ACC112 (cell line): ENCODE measurements at regions not wholly inside any gene's neighbourhood (a gene's known extent, or its start where the extent isn't known, plus 50 kb on each side); places are given as distances from the start of the nearest gene placed in this dataset.
"Not testable (repeated sequence)": the region's sequence is repeated elsewhere in the genome, so short reads cannot be mapped to it uniquely, and the experiment has no call there.

Experiments
- H2AFZ ChIP-seq: fragments of 200-600 bp; sonication (generic); one replicate; pipeline ENCODE4 v1.6.0; 2017; ENCODE audit warnings: antibody characterized with exemption, low read length; ENCODE audit not compliant: unreplicated experiment
- H3K27ac ChIP-seq: fragments of 200-600 bp; sonication (generic); 2 replicates; pipeline ENCODE4 v1.5.1; 2014; ENCODE audit warnings: low read depth, mild to moderate bottlenecking, antibody characterized with exemption, low read length, moderate library complexity
- H3K27me3 ChIP-seq: fragments of 200-600 bp; sonication (generic); 2 replicates; pipeline ENCODE4 v1.6.1; 2014; ENCODE audit warnings: mild to moderate bottlenecking, antibody characterized with exemption, low read length, moderate library complexity, mixed read lengths; ENCODE audit not compliant: insufficient read depth
- H3K36me3 ChIP-seq: fragments of 200-600 bp; sonication (generic); 2 replicates; pipeline ENCODE4 v1.6.1; 2016; ENCODE audit warnings: mild to moderate bottlenecking, antibody characterized with exemption, low read length, moderate library complexity, mixed read lengths; ENCODE audit not compliant: insufficient read depth
- H3K4me1 ChIP-seq: fragments of 200-600 bp; sonication (generic); one replicate; pipeline ENCODE4 v1.6.1; 2016; ENCODE audit warnings: low read length, mixed read lengths; ENCODE audit not compliant: insufficient read depth, unreplicated experiment, control insufficient read depth
- H3K4me3 ChIP-seq: fragments of 200-600 bp; sonication (generic); 2 replicates; pipeline ENCODE4 v1.5.1; 2014; ENCODE audit warnings: mild to moderate bottlenecking, low read depth, low read length
- H3K79me2 ChIP-seq: fragments of 200-600 bp; sonication (generic); one replicate; pipeline ENCODE4 v1.6.0; 2016; ENCODE audit warnings: low read length; ENCODE audit not compliant: control insufficient read depth, unreplicated experiment, insufficient read depth

GRCh38 chr17:70945386-70945785 lies 776.1 kb downstream of the KCNJ2 start:
- Histone ChIP-seq H3K27ac (no peak overlapping the region), H3K36me3 (no peaks in the 10 kb centered on the region), H2AFZ (no peak overlapping the region), H3K27me3 (no peaks in the 10 kb centered on the region), H3K4me1 (no peaks in the 10 kb centered on the region), H3K79me2 (no peaks in the 10 kb centered on the region), H3K4me3 (no peak overlapping the region)

- H3K27me3 ChIP-seq, result no peaks in the 10 kb centered on the region
- no peaks in the 10 kb centered on the region for H3K36me3 ChIP-seq
- no peak overlapping the region for H3K27ac ChIP-seq
- no peaks in the 10 kb centered on the region for H3K79me2 ChIP-seq
- no peak overlapping the region for H3K4me3 ChIP-seq
- no peaks in the 10 kb centered on the region for H3K4me1 ChIP-seq
- no peak overlapping the region for H2AFZ ChIP-seq
Observed at GRCh38 chr17:70947215-70947614, 777.9 kb downstream of the KCNJ2 start.

GRCh38 chr17:70947636-70948565 lies 778.6 kb downstream of the KCNJ2 start:
- no peak overlapping the region for H3K4me3 ChIP-seq
- H2AFZ ChIP-seq, result no peak overlapping the region
- no peak overlapping the region for H3K27ac ChIP-seq
- H3K36me3 ChIP-seq, result no peaks in the 10 kb centered on the region
- no peaks in the 10 kb centered on the region for H3K79me2 ChIP-seq
- no peaks in the 10 kb centered on the region for H3K27me3 ChIP-seq
- no peaks in the 10 kb centered on the region for H3K4me1 ChIP-seq

- H2AFZ ChIP-seq, H3K27ac ChIP-seq, H3K4me3 ChIP-seq, H3K4me1 ChIP-seq, H3K36me3 ChIP-seq, H3K79me2 ChIP-seq, H3K27me3 ChIP-seq: not testable (repeated sequence)
Observed at GRCh38 chr17:70953140-70953539, 783.8 kb downstream of the KCNJ2 start.

- H3K4me3 ChIP-seq, result no peak overlapping the region
- no peaks in the 10 kb centered on the region for H3K36me3 ChIP-seq
- H3K27me3 ChIP-seq, result no peaks in the 10 kb centered on the region
- H3K79me2 ChIP-seq, result no peaks in the 10 kb centered on the region
- no peaks in the 10 kb centered on the region for H3K4me1 ChIP-seq
- no peak overlapping the region for H3K27ac ChIP-seq
- H2AFZ ChIP-seq, result no peak overlapping the region
Observed at GRCh38 chr17:70955441-70955840, 786.1 kb downstream of the KCNJ2 start.

GRCh38 chr17:70956726-70957125 lies 787.4 kb downstream of the KCNJ2 start:
- Histone ChIP-seq H3K79me2 (no peaks in the 10 kb centered on the region), H3K36me3 (no peaks in the 10 kb centered on the region), H3K4me3 (no peak overlapping the region), H3K27me3 (no peaks in the 10 kb centered on the region), H2AFZ (no peak overlapping the region), H3K27ac (no peak overlapping the region), H3K4me1 (no peaks in the 10 kb centered on the region)

GRCh38 chr17:70961341-70961740 lies 792.0 kb downstream of the KCNJ2 start:
- H3K36me3 ChIP-seq, result no peaks in the 10 kb centered on the region
- no peak overlapping the region for H3K4me3 ChIP-seq
- H3K27me3 ChIP-seq, result no peaks in the 10 kb centered on the region
- no peak overlapping the region for H2AFZ ChIP-seq
- no peaks in the 10 kb centered on the region for H3K4me1 ChIP-seq
- no peak overlapping the region for H3K27ac ChIP-seq
- no peaks in the 10 kb centered on the region for H3K79me2 ChIP-seq

- Histone ChIP-seq H3K4me1 (no peaks in the 10 kb centered on the region), H3K79me2 (no peaks in the 10 kb centered on the region), H3K27me3 (no peaks in the 10 kb centered on the region), H3K4me3 (no peak overlapping the region), H2AFZ (no peak overlapping the region), H3K27ac (no peak overlapping the region), H3K36me3 (no peaks in the 10 kb centered on the region)
Observed at GRCh38 chr17:70968302-70968701, 799.0 kb downstream of the KCNJ2 start.

- Histone ChIP-seq H3K36me3 (no peaks in the 10 kb centered on the region), H3K4me3 (no peak overlapping the region), H3K27me3 (no peaks in the 10 kb centered on the region), H3K79me2 (no peaks in the 10 kb centered on the region), H3K27ac (no peak overlapping the region), H3K4me1 (no peaks in the 10 kb centered on the region), H2AFZ (no peak overlapping the region)
Observed at GRCh38 chr17:70969521-70970034, 800.2 kb downstream of the KCNJ2 start.

GRCh38 chr17:70976447-70976846 lies 807.1 kb downstream of the KCNJ2 start:
- Histone ChIP-seq H3K4me1 (no peaks in the 10 kb centered on the region), H3K36me3 (no peaks in the 10 kb centered on the region), H3K27ac (no peak overlapping the region)

GRCh38 chr17:70984873-70985272 lies 815.5 kb downstream of the KCNJ2 start:
- no peak overlapping the region for H2AFZ ChIP-seq
- H3K79me2 ChIP-seq, result no peaks in the 10 kb centered on the region
- H3K4me3 ChIP-seq, result no peak overlapping the region
- no peaks in the 10 kb centered on the region for H3K27me3 ChIP-seq
- no peaks in the 10 kb centered on the region for H3K36me3 ChIP-seq
- H3K27ac ChIP-seq, result no peak overlapping the region
- H3K4me1 ChIP-seq, result no peaks in the 10 kb centered on the region

More at GRCh38 chr17:70976447-70976846, 807.1 kb downstream of the KCNJ2 start:
- no peak overlapping the region for H3K4me3 ChIP-seq
- H3K79me2 ChIP-seq, result no peaks in the 10 kb centered on the region
- H3K27me3 ChIP-seq, result no peaks in the 10 kb centered on the region
- H2AFZ ChIP-seq, result no peak overlapping the region
